ENCODE measurements at regions not wholly inside any gene's neighbourhood (a gene's known extent, or its start where the extent isn't known, plus 50 kb on each side); places are given as distances from the start of the nearest gene placed in this dataset.
"Not testable (repeated sequence)": the region's sequence is repeated elsewhere in the genome, so short reads cannot be mapped to it uniquely, and the experiment has no call there.

- no peak for DNase-seq (ENCODE audit: low read depth in 2 of 2)
- H3K36me3 ChIP-seq (ENCODE audit: control insufficient read depth, insufficient read depth, low read length), result no peaks in the 10 kb centered on the region
- H3K27me3 ChIP-seq (ENCODE audit: control insufficient read depth, insufficient read depth, low read length), result no peaks in the 10 kb centered on the region
- H3K27ac ChIP-seq (ENCODE audit: insufficient read depth, low read length), result no peak overlapping the region
- no peaks in the 10 kb centered on the region for H3K9me3 ChIP-seq (ENCODE audit: control insufficient read depth, insufficient read depth, low read depth, low read length)
- H4K20me1 ChIP-seq (ENCODE audit: control insufficient read depth, extremely low read depth, insufficient read depth, low read length), result no peaks in the 10 kb centered on the region
- no peak overlapping the region for H3K9ac ChIP-seq (ENCODE audit: insufficient read depth, low read length)
- H2AFZ ChIP-seq (ENCODE audit: low read length), result no peak overlapping the region
- no peak overlapping the region for H3K4me2 ChIP-seq (ENCODE audit: extremely low read depth, insufficient read depth, low read length)
- TF ChIP-seq, protein P1, sequence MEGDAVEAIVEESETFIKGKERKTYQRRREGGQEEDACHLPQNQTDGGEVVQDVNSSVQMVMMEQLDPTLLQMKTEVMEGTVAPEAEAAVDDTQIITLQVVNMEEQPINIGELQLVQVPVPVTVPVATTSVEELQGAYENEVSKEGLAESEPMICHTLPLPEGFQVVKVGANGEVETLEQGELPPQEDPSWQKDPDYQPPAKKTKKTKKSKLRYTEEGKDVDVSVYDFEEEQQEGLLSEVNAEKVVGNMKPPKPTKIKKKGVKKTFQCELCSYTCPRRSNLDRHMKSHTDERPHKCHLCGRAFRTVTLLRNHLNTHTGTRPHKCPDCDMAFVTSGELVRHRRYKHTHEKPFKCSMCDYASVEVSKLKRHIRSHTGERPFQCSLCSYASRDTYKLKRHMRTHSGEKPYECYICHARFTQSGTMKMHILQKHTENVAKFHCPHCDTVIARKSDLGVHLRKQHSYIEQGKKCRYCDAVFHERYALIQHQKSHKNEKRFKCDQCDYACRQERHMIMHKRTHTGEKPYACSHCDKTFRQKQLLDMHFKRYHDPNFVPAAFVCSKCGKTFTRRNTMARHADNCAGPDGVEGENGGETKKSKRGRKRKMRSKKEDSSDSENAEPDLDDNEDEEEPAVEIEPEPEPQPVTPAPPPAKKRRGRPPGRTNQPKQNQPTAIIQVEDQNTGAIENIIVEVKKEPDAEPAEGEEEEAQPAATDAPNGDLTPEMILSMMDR (conservative IDR thresholded peaks at IDR 0.05 in 1 of 2, IDR thresholded peaks at IDR 0.05 in 1 of 2; ENCODE audit: low read depth in 1 of 2, low read length in 2 of 2), result no peak
- TF ChIP-seq EZH2 (IDR thresholded peaks at IDR 0.05; ENCODE audit: low read length, missing control alignments), result no peak
- H3K79me2 ChIP-seq (ENCODE audit: control insufficient read depth, insufficient read depth, low read length), result no peaks in the 10 kb centered on the region
- H3K4me1 ChIP-seq (ENCODE audit: control insufficient read depth, extremely low read depth, insufficient read depth, low read length), result no peaks in the 10 kb centered on the region
- no peak overlapping the region for H3K4me3 ChIP-seq (replicated peaks in 1 of 4; ENCODE audit: control extremely low read depth in 1 of 4, insufficient read depth in 1 of 4, low read depth in 3 of 4, low read length in 4 of 4)
Measured at GRCh38 chr3:164732166-164732565, 346.1 kb downstream of the SI start.

- Histone ChIP-seq H3K4me1 (ENCODE audit: control insufficient read depth, extremely low read depth, insufficient read depth, low read length) (no peaks in the 10 kb centered on the region), H2AFZ (ENCODE audit: low read length) (no peak overlapping the region), H3K27me3 (ENCODE audit: control insufficient read depth, insufficient read depth, low read length) (no peaks in the 10 kb centered on the region), H3K4me2 (ENCODE audit: extremely low read depth, insufficient read depth, low read length) (no peak overlapping the region), H3K36me3 (ENCODE audit: control insufficient read depth, insufficient read depth, low read length) (no peaks in the 10 kb centered on the region), H3K9ac (ENCODE audit: insufficient read depth, low read length) (no peak overlapping the region), H3K27ac (ENCODE audit: insufficient read depth, low read length) (no peak overlapping the region), H3K79me2 (ENCODE audit: control insufficient read depth, insufficient read depth, low read length) (no peaks in the 10 kb centered on the region), H3K4me3 (replicated peaks in 1 of 4; ENCODE audit: control extremely low read depth in 1 of 4, insufficient read depth in 1 of 4, low read depth in 3 of 4, low read length in 4 of 4) (no peak overlapping the region), H4K20me1 (ENCODE audit: control insufficient read depth, extremely low read depth, insufficient read depth, low read length) (no peaks in the 10 kb centered on the region), H3K9me3 (ENCODE audit: control insufficient read depth, insufficient read depth, low read depth, low read length) (no peaks in the 10 kb centered on the region)
- TF ChIP-seq EZH2 (IDR thresholded peaks at IDR 0.05; ENCODE audit: low read length, missing control alignments), result no peak
- TF ChIP-seq, protein P1 (conservative IDR thresholded peaks at IDR 0.05 in 1 of 2, IDR thresholded peaks at IDR 0.05 in 1 of 2; ENCODE audit: low read depth in 1 of 2, low read length in 2 of 2), result no peak
- peak in 1 of 2 donors; percentile 0 for DNase-seq (ENCODE audit: low read depth in 2 of 2)
Measured at GRCh38 chr3:164730815-164731360, 347.4 kb downstream of the SI start.

DNA sequence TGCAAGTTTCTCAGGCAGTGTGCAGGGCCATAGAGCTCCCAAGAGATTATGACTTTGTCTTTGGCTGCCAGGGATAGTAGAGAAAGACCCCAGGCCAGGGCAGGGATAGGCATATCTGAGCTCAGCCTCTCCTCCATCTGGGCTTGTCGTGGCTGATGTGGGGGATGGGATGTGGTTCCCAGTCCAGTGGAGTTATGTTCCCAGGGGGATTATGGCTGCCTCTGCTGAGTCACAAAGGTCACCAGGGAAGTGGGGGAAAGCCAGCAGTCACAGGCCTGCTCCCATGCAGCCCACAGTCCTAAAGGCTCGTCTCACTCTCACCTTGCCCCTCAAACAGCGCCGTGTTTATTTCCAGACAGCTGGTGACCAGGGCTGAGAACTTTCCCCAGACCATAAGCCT, 354.9 kb downstream of the SI start:
- DNase-seq (ENCODE audit: low read depth in 2 of 2), result no peak
- H3K9me3 ChIP-seq (ENCODE audit: control insufficient read depth, insufficient read depth, low read depth, low read length), result no peaks in the 10 kb centered on the region
- TF ChIP-seq EZH2 (IDR thresholded peaks at IDR 0.05; ENCODE audit: low read length, missing control alignments), result no peak
- TF ChIP-seq, protein P1 (conservative IDR thresholded peaks at IDR 0.05 in 1 of 2, IDR thresholded peaks at IDR 0.05 in 1 of 2; ENCODE audit: low read depth in 1 of 2, low read length in 2 of 2), result no peak
- H3K9ac ChIP-seq (ENCODE audit: insufficient read depth, low read length), result no peak overlapping the region
- no peaks in the 10 kb centered on the region for H3K36me3 ChIP-seq (ENCODE audit: control insufficient read depth, insufficient read depth, low read length)
- no peaks in the 10 kb centered on the region for H3K27me3 ChIP-seq (ENCODE audit: control insufficient read depth, insufficient read depth, low read length)
- no peak overlapping the region for H3K4me3 ChIP-seq (replicated peaks in 1 of 4; ENCODE audit: control extremely low read depth in 1 of 4, insufficient read depth in 1 of 4, low read depth in 3 of 4, low read length in 4 of 4)
- H4K20me1 ChIP-seq (ENCODE audit: control insufficient read depth, extremely low read depth, insufficient read depth, low read length), result no peaks in the 10 kb centered on the region
- no peak overlapping the region for H3K27ac ChIP-seq (ENCODE audit: insufficient read depth, low read length)
- no peak overlapping the region for H3K4me2 ChIP-seq (ENCODE audit: extremely low read depth, insufficient read depth, low read length)
- H3K4me1 ChIP-seq (ENCODE audit: control insufficient read depth, extremely low read depth, insufficient read depth, low read length), result no peaks in the 10 kb centered on the region
- H3K79me2 ChIP-seq (ENCODE audit: control insufficient read depth, insufficient read depth, low read length), result no peaks in the 10 kb centered on the region
- H2AFZ ChIP-seq (ENCODE audit: low read length), result no peak overlapping the region

DNA sequence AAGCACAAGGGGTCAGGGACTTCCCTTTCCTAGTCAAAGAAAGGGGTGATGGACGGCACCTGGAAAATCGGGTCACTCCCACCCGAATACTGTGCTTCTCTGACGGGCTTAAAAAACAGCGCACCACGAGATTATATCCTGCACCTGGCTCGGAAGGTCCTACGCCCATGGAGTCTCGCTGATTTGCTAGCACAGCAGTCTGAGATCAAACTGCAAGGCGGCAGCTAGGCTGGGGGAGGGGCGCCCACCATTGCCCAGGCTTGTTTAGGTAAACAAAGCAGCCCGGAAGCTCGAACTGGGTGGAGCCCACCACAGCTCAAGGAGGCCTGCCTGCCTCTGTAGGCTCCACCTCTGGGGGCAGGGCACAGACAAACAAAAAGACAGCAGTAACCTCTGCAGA, 375.5 kb downstream of the SI start:
- not testable (repeated sequence) for DNase-seq (ENCODE audit: low read depth in 2 of 2); H3K9ac ChIP-seq (ENCODE audit: insufficient read depth, low read length); H3K4me3 ChIP-seq (replicated peaks in 1 of 4; ENCODE audit: control extremely low read depth in 1 of 4, insufficient read depth in 1 of 4, low read depth in 3 of 4, low read length in 4 of 4); H3K4me2 ChIP-seq (ENCODE audit: extremely low read depth, insufficient read depth, low read length); H3K9me3 ChIP-seq (ENCODE audit: control insufficient read depth, insufficient read depth, low read depth, low read length); H3K36me3 ChIP-seq (ENCODE audit: control insufficient read depth, insufficient read depth, low read length); H3K4me1 ChIP-seq (ENCODE audit: control insufficient read depth, extremely low read depth, insufficient read depth, low read length); H4K20me1 ChIP-seq (ENCODE audit: control insufficient read depth, extremely low read depth, insufficient read depth, low read length); H2AFZ ChIP-seq (ENCODE audit: low read length); H3K79me2 ChIP-seq (ENCODE audit: control insufficient read depth, insufficient read depth, low read length); H3K27me3 ChIP-seq (ENCODE audit: control insufficient read depth, insufficient read depth, low read length); H3K27ac ChIP-seq (ENCODE audit: insufficient read depth, low read length)
